Nephron (organoid): ENCODE measurements at regions not wholly inside any gene's neighbourhood (a gene's known extent, or its start where the extent isn't known, plus 50 kb on each side); places are given as distances from the start of the nearest gene placed in this dataset.
"Not testable (repeated sequence)": the region's sequence is repeated elsewhere in the genome, so short reads cannot be mapped to it uniquely, and the experiment has no call there.

Experiments
- H3K27ac Mint-ChIP-seq, 3 experiments: 2 replicates each; pipeline ENCODE4 v1.8.0; 2020; ENCODE audit warnings: mixed read lengths in 3 of 3, mild to moderate bottlenecking in 2 of 3, moderate library complexity in 1 of 3
- H3K27me3 Mint-ChIP-seq: 2 replicates; pipeline ENCODE4 v1.8.0; 2021; ENCODE audit warnings: low read depth, mild to moderate bottlenecking, moderate library complexity, mixed read lengths
- H3K36me3 Mint-ChIP-seq: 2 replicates; pipeline ENCODE4 v1.8.0; 2020; ENCODE audit warnings: low read depth, mixed read lengths
- H3K4me1 Mint-ChIP-seq: 2 replicates; pipeline ENCODE4 v1.8.0; 2020; ENCODE audit warnings: mixed read lengths
- H3K4me3 Mint-ChIP-seq, 3 experiments: 2 replicates each; pipeline ENCODE4 v1.8.0; 2020; ENCODE audit warnings: mild to moderate bottlenecking in 3 of 3, mixed read lengths in 3 of 3, moderate library complexity in 2 of 3
- H3K9me3 Mint-ChIP-seq: 2 replicates; pipeline ENCODE4 v1.8.0; 2020; ENCODE audit warnings: mixed read lengths
- CTCF ChIP-seq, 3 experiments: fragments of 200-600 bp; sonication (generic); IDR thresholded peaks; one replicate each; pipeline ENCODE4 v1.5.0; 2021; ENCODE audit warnings: antibody characterized with exemption in 3 of 3; ENCODE audit not compliant: unreplicated experiment in 3 of 3

- peaks cover 11% of the 10 kb centered on the region for H3K9me3 Mint-ChIP-seq
- no peak for TF ChIP-seq CTCF (IDR thresholded peaks at IDR 0.05; ENCODE audit: unreplicated experiment in 3 of 3)
- H3K27ac Mint-ChIP-seq: no peak overlapping the region
- no peaks in the 10 kb centered on the region for H3K27me3 Mint-ChIP-seq
- no peak overlapping the region for H3K4me3 Mint-ChIP-seq
- no peaks in the 10 kb centered on the region for H3K36me3 Mint-ChIP-seq
- no peaks in the 10 kb centered on the region for H3K4me1 Mint-ChIP-seq
These were observed 742.9 kb upstream of the PCDH20 start for GRCh38 chr13:62158520-62158919.

GRCh38 chr13:62151724-62152123 is 736.1 kb upstream of the PCDH20 start:
- not testable (repeated sequence) for H3K27ac Mint-ChIP-seq, H3K4me3 Mint-ChIP-seq, H3K4me1 Mint-ChIP-seq, H3K36me3 Mint-ChIP-seq, H3K27me3 Mint-ChIP-seq
- peaks cover 39% of the 10 kb centered on the region for H3K9me3 Mint-ChIP-seq

GRCh38 chr13:62142048-62142447 is 726.4 kb upstream of the PCDH20 start:
- Mint-ChIP-seq H3K4me1 (peaks cover 4% of the 10 kb centered on the region), H3K36me3 (no peaks in the 10 kb centered on the region), H3K9me3 (peaks cover 28% of the 10 kb centered on the region), H3K27ac (no peak overlapping the region), H3K4me3 (no peak overlapping the region), H3K27me3 (no peaks in the 10 kb centered on the region)
- TF ChIP-seq CTCF (IDR thresholded peaks at IDR 0.05; ENCODE audit: unreplicated experiment in 3 of 3): no peak

GRCh38 chr13:62139597-62139996 is 723.9 kb upstream of the PCDH20 start:
- Mint-ChIP-seq H3K27me3 (no peaks in the 10 kb centered on the region), H3K36me3 (no peaks in the 10 kb centered on the region), H3K4me3 (no peak overlapping the region), H3K4me1 (peaks cover 4% of the 10 kb centered on the region), H3K27ac (no peak overlapping the region), H3K9me3 (peaks cover 13% of the 10 kb centered on the region)
- no peak for TF ChIP-seq CTCF (IDR thresholded peaks at IDR 0.05; ENCODE audit: unreplicated experiment in 3 of 3)

- Mint-ChIP-seq H3K4me1 (peaks cover 4% of the 10 kb centered on the region), H3K36me3 (no peaks in the 10 kb centered on the region), H3K4me3 (no peak overlapping the region), H3K27ac (no peak overlapping the region), H3K27me3 (no peaks in the 10 kb centered on the region), H3K9me3 (peaks cover 13% of the 10 kb centered on the region)
- TF ChIP-seq CTCF (IDR thresholded peaks at IDR 0.05; ENCODE audit: unreplicated experiment in 3 of 3): no peak
These were observed 722.2 kb upstream of the PCDH20 start for GRCh38 chr13:62137629-62138405.

- no peak overlapping the region for H3K27ac Mint-ChIP-seq
- peaks cover 3% of the 10 kb centered on the region for H3K27me3 Mint-ChIP-seq
- no peak overlapping the region for H3K4me3 Mint-ChIP-seq
- no peaks in the 10 kb centered on the region for H3K4me1 Mint-ChIP-seq
- no peaks in the 10 kb centered on the region for H3K36me3 Mint-ChIP-seq
- no peak for TF ChIP-seq CTCF (IDR thresholded peaks at IDR 0.05; ENCODE audit: unreplicated experiment in 3 of 3)
- peaks cover 2% of the 10 kb centered on the region for H3K9me3 Mint-ChIP-seq
These were observed 716.0 kb upstream of the PCDH20 start for GRCh38 chr13:62131604-62132003.
